ENCODE measurements at regions not wholly inside any gene's neighbourhood (a gene's known extent, or its start where the extent isn't known, plus 50 kb on each side); places are given as distances from the start of the nearest gene placed in this dataset.

DNA sequence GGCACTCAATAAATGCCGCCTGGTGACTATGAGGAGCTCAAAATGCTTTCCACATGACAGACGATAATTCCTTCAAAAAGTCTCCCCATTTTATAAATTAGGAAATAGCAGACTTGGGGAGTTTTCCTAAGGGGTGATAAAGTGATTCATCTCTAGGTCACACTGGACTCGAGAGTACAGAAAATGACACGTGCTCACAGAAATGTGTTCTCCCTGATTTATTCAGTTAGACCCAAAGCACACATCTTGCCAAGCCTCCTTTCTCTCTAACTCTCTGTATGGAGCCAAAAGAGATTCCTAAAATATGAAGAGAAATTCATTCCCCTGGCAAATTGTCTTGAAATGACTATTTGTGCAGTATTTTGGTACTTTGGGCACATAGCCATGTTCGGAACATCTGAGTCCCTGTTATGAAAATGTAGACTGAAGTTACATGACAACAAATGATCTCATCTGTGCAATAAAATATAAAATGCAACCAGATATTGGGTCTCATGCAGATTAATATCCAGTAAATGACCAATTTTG, 381.1 kb downstream of the TFAP2B start:
- TF ChIP-seq POLR2A (IDR thresholded peaks at IDR 0.05; ENCODE audit: low read length) (no peak), GATA1 (IDR thresholded peaks at IDR 0.05; ENCODE audit: low read depth, low read length) (no peak)

Data from erythroblast (primary cell).